PC-3 (cell line): ENCODE measurements at regions not wholly inside any gene's neighbourhood (a gene's known extent, or its start where the extent isn't known, plus 50 kb on each side); places are given as distances from the start of the nearest gene placed in this dataset.
A peak's percentile ranks its signal among the peaks of the same experiment; 100 is the strongest.

Experiments
- ATAC-seq: fragments of 200-7000 bp; cut with Tn5 transposase; 2 replicates; pipeline ENCODE4 v1.9.1; 2020; ENCODE audit warnings: mild to moderate bottlenecking, moderate library complexity
- BruUV-seq: library from RNA; stranded (reverse); fragments of 400-500 nt; replicated peaks from 2 replicates; lab custom pipeline; 2021; lab: Mats Ljungman, UMichigan
- CTCF ChIA-PET: fragments of 300-600 bp; sonication (Branson Sonifier 250); formaldehyde crosslinking; loops from one replicate; lab custom pipeline; 2022; ENCODE audit warnings: antibody characterized with exemption; lab: Charles Lee
- POLR2A ChIA-PET: fragments of 300-600 bp; sonication (Branson Sonifier 250); formaldehyde crosslinking; loops from one replicate; lab custom pipeline; 2022; ENCODE audit warnings: antibody characterized with exemption; ENCODE audit not compliant: unreplicated experiment; lab: Charles Lee
- DNase-seq: peaks from one replicate; pipeline ENCODE4 v3.0.0-alpha.2; 2015
- H2AFZ ChIP-seq: fragments of 300-600 bp; sonication (generic); 2 replicates; pipeline ENCODE4 v1.6.0; 2016; ENCODE audit warnings: antibody characterized with exemption, low read length
- H3F3A ChIP-seq: fragments of 300-600 bp; sonication (generic); one replicate; pipeline ENCODE4 v1.6.0; 2017; ENCODE audit warnings: antibody characterized with exemption, low read length, control low read depth, mild to moderate bottlenecking; ENCODE audit not compliant: unreplicated experiment
- H3K27ac ChIP-seq: fragments of 300-600 bp; sonication (generic); 2 replicates; pipeline ENCODE4 v1.5.1; 2016; ENCODE audit warnings: mild to moderate bottlenecking, low read length
- H3K27me3 ChIP-seq: fragments of 300-600 bp; sonication (generic); 2 replicates; pipeline ENCODE4 v1.6.1; 2016; ENCODE audit warnings: low read length, mixed read lengths
- H3K36me3 ChIP-seq: fragments of 300-600 bp; sonication (generic); 2 replicates; pipeline ENCODE4 v1.6.1; 2016; ENCODE audit warnings: low read depth, mixed run types, low read length, mixed read lengths
- H3K4me1 ChIP-seq: fragments of 300-600 bp; sonication (generic); 2 replicates; pipeline ENCODE4 v1.5.1; 2016; ENCODE audit warnings: low read length; ENCODE audit not compliant: insufficient read depth
- H3K4me2 ChIP-seq: fragments of 300-600 bp; sonication (generic); 2 replicates; pipeline ENCODE4 v1.6.0; 2016; ENCODE audit warnings: low read length
- H3K4me3 ChIP-seq: fragments of 300-600 bp; sonication (generic); 2 replicates; pipeline ENCODE4 v1.5.1; 2016; ENCODE audit warnings: mild to moderate bottlenecking, low read length, mixed read lengths
- H3K79me2 ChIP-seq: fragments of 300-600 bp; sonication (generic); 2 replicates; pipeline ENCODE4 v1.6.1; 2017; ENCODE audit warnings: low read length, mixed read lengths
- H3K9ac ChIP-seq: fragments of 300-600 bp; sonication (generic); 2 replicates; pipeline ENCODE4 v1.6.0; 2016; ENCODE audit warnings: mild to moderate bottlenecking, low read length
- H3K9me2 ChIP-seq: fragments of 300-600 bp; sonication (generic); replicated peaks from 2 replicates; pipeline ENCODE4 v1.6.1; 2016; ENCODE audit warnings: mixed run types, low read length, mixed read lengths
- H3K9me3 ChIP-seq: fragments of 300-600 bp; sonication (generic); 2 replicates; pipeline ENCODE4 v1.6.1; 2016; ENCODE audit warnings: low read length, mixed read lengths
- H4K20me1 ChIP-seq: fragments of 300-600 bp; sonication (generic); 2 replicates; pipeline ENCODE4 v1.6.1; 2016; ENCODE audit warnings: low read length, mixed read lengths
- EZH2 ChIP-seq: fragments of 300-600 bp; sonication (generic); IDR thresholded peaks from one replicate; pipeline ENCODE4 v1.6.1; 2017; ENCODE audit warnings: antibody characterized with exemption, mild to moderate bottlenecking, low read length; ENCODE audit not compliant: unreplicated experiment
- EZH2phosphoT487 ChIP-seq: fragments of 300-600 bp; sonication (generic); IDR thresholded peaks from 2 replicates; pipeline ENCODE4 v1.6.1; 2018; ENCODE audit warnings: mild to moderate bottlenecking, antibody characterized with exemption, low read length, borderline replicate concordance
- intact Hi-C: fragments of 100-400 bp; cut with micrococcal nuclease; formaldehyde crosslinking; loops from 2 replicates; pipeline ENCODE4 v1.9.0; 2023
- TF ChIP-seq, protein P1 (sequence below): fragments of 300-600 bp; sonication (generic); conservative IDR thresholded peaks from 2 replicates; pipeline ENCODE4 v1.5.1; 2017; ENCODE audit warnings: antibody characterized with exemption, low read depth, mild to moderate bottlenecking, low read length

GRCh38 chr5:23994581-23995370, 487.4 kb downstream of the PRDM9 start:
- no peak overlapping the region for H3K9ac ChIP-seq
- no peak overlapping the region for H2AFZ ChIP-seq
- H3K4me1 ChIP-seq, result no peaks in the 10 kb centered on the region
- H3K27me3 ChIP-seq, result no peaks in the 10 kb centered on the region
- DNase-seq (peak; percentile 53), ATAC-seq (no peak; the same call in 1 of the 2 replicates)
- TF ChIP-seq EZH2phosphoT487 (no peak), EZH2 (no peak)
- TF ChIP-seq, protein P1, sequence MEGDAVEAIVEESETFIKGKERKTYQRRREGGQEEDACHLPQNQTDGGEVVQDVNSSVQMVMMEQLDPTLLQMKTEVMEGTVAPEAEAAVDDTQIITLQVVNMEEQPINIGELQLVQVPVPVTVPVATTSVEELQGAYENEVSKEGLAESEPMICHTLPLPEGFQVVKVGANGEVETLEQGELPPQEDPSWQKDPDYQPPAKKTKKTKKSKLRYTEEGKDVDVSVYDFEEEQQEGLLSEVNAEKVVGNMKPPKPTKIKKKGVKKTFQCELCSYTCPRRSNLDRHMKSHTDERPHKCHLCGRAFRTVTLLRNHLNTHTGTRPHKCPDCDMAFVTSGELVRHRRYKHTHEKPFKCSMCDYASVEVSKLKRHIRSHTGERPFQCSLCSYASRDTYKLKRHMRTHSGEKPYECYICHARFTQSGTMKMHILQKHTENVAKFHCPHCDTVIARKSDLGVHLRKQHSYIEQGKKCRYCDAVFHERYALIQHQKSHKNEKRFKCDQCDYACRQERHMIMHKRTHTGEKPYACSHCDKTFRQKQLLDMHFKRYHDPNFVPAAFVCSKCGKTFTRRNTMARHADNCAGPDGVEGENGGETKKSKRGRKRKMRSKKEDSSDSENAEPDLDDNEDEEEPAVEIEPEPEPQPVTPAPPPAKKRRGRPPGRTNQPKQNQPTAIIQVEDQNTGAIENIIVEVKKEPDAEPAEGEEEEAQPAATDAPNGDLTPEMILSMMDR, result peak; percentile 71
- POLR2A ChIA-PET, result interaction anchor here (0.6 kb wide), 1 partner anchor 85 kb away, joined by 4 read pairs; no protein-coding TSS in a partner anchor
- no peak overlapping the region for H3K4me2 ChIP-seq
- intact Hi-C loops, result loop anchor here (1.0 kb wide), 1 partner anchor 173 kb away; no protein-coding TSS in a partner anchor
- H3F3A ChIP-seq, result no peaks in the 10 kb centered on the region
- no peaks in the 10 kb centered on the region for H4K20me1 ChIP-seq
- no peaks in the 10 kb centered on the region for H3K36me3 ChIP-seq
- CTCF ChIA-PET, result interaction anchor here (0.6 to 1.0 kb wide), 3 partner anchors 76 to 440 kb away, joined by 3 to 8 read pairs (median 5); no protein-coding TSS in a partner anchor
- H3K79me2 ChIP-seq, result no peaks in the 10 kb centered on the region
- H3K4me3 ChIP-seq, result no peak overlapping the region
- no peaks in the 10 kb centered on the region for H3K9me2 ChIP-seq
- no peaks in the 10 kb centered on the region for H3K9me3 ChIP-seq
- no peak overlapping the region for H3K27ac ChIP-seq
- no TSS peak for BruUV-seq

- CTCF ChIA-PET, result no interaction called here
- no peaks in the 10 kb centered on the region for H3K36me3 ChIP-seq
- H3K79me2 ChIP-seq, result no peaks in the 10 kb centered on the region
These were observed 489.1 kb downstream of the PRDM9 start for GRCh38 chr5:23996525-23996924.

More at GRCh38 chr5:23996525-23996924, 489.1 kb downstream of the PRDM9 start:
- H3K27ac ChIP-seq, result no peak overlapping the region
- H3K4me2 ChIP-seq, result no peak overlapping the region
- intact Hi-C loops, result no loop called here
- H3K9me2 ChIP-seq, result no peaks in the 10 kb centered on the region
- H3F3A ChIP-seq, result no peaks in the 10 kb centered on the region
- 0 out of 2 replicates have a peak overlapping the region, but pooled peaks have one; percentile 10 for H2AFZ ChIP-seq
- no peak for DNase-seq
- BruUV-seq, result no TSS peak
- ATAC-seq, result no peak
- H3K27me3 ChIP-seq, result no peaks in the 10 kb centered on the region
- H3K9ac ChIP-seq, result no peak overlapping the region
- H3K9me3 ChIP-seq, result no peaks in the 10 kb centered on the region
- H3K4me3 ChIP-seq, result no peak overlapping the region
- no peaks in the 10 kb centered on the region for H3K4me1 ChIP-seq
- H4K20me1 ChIP-seq, result no peaks in the 10 kb centered on the region
- TF ChIP-seq, protein P1, result no peak
- TF ChIP-seq EZH2, result no peak
- POLR2A ChIA-PET, result no interaction called here
